ENCODE measurements at regions not wholly inside any gene's neighbourhood (a gene's known extent, or its start where the extent isn't known, plus 50 kb on each side); places are given as distances from the start of the nearest gene placed in this dataset.
"Not testable (repeated sequence)": the region's sequence is repeated elsewhere in the genome, so short reads cannot be mapped to it uniquely, and the experiment has no call there.

DNA sequence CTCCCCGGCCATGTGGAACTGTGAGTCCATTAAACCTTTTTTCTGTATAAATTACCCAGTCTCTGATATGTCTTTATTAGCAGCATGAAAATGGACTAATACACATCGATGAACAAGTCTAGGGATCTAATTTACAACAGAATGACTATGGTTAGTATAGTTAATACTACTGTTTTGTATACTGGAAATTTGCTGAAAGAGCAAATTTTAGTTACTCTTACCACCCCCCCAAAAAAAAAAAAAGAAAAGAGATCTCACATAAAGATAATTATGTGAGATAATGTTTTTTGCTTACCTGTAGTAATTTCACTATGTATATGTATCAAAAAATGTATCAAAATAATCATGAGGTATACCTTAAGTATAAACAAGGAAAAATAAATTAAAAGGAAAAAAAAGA, 199.5 kb upstream of the GRM3 start:
- Histone ChIP-seq H3K36me3 (ENCODE audit: insufficient read depth, low read length) (no peaks in the 10 kb centered on the region), H3K9me3 (ENCODE audit: control insufficient read depth, insufficient read depth, low read length) (no peaks in the 10 kb centered on the region), H3K4me1 (ENCODE audit: insufficient read depth, low read length) (no peaks in the 10 kb centered on the region), H3K9ac (ENCODE audit: low read depth, low read length) (no peak overlapping the region)

DNA sequence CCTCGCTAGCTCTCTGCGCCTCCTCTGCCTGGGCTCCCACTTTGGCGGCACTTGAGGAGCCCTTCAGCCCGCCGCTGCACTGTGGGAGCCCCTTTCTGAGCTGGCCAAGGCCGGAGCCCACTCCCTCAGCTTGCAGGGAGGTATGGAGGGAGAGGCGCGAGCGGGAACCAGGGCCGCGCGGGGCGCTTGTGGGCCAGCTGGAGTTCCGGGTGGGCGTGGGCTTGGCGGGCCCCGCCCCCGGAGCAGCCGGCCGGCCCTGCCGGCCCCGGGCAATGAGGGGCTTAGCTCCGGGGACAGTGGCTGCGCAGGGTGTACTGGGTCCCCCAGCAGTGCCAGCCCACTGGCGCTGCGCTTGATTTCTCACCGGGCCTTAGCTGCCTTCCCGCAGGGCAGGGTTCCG, 203.3 kb upstream of the GRM3 start:
- H3K9me3 ChIP-seq (ENCODE audit: control insufficient read depth, insufficient read depth, low read length); H3K36me3 ChIP-seq (ENCODE audit: insufficient read depth, low read length); H3K4me1 ChIP-seq (ENCODE audit: insufficient read depth, low read length); H3K9ac ChIP-seq (ENCODE audit: low read depth, low read length): not testable (repeated sequence)

- Histone ChIP-seq H3K36me3 (ENCODE audit: insufficient read depth, low read length) (no peaks in the 10 kb centered on the region), H3K9me3 (ENCODE audit: control insufficient read depth, insufficient read depth, low read length) (no peaks in the 10 kb centered on the region), H3K4me1 (ENCODE audit: insufficient read depth, low read length) (no peaks in the 10 kb centered on the region), H3K9ac (ENCODE audit: low read depth, low read length) (no peak overlapping the region)
Measured at GRCh38 chr7:86437951-86438450, 205.7 kb upstream of the GRM3 start.

DNA sequence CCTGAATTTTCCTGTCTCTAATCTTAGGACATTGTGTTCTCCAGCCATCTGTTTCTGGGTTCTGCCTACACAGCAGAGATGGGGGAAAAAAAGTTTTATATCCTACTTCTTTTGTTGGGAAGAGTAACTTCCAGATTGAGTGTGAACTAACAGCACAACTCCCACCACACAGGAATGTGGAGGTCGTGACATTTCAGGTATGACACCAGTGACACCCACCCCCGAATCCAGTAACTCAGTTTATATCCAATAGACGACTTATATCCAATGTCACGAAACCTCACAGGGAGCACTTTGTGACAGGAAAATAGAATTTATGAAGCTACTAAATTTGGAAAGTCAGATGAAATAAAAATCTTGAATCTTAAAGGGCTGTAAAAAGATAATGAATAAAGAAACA, 211.9 kb upstream of the GRM3 start:
- H3K36me3 ChIP-seq (ENCODE audit: insufficient read depth, low read length) = no peaks in the 10 kb centered on the region
- no peaks in the 10 kb centered on the region for H3K9me3 ChIP-seq (ENCODE audit: control insufficient read depth, insufficient read depth, low read length)
- no peak overlapping the region for H3K9ac ChIP-seq (ENCODE audit: low read depth, low read length)
- no peaks in the 10 kb centered on the region for H3K4me1 ChIP-seq (ENCODE audit: insufficient read depth, low read length)

GRCh38 chr7:86411814-86412213, 231.9 kb upstream of the GRM3 start:
- Histone ChIP-seq H3K9me3 (ENCODE audit: control insufficient read depth, insufficient read depth, low read length) (no peaks in the 10 kb centered on the region), H3K4me1 (ENCODE audit: insufficient read depth, low read length) (no peaks in the 10 kb centered on the region), H3K9ac (ENCODE audit: low read depth, low read length) (no peak overlapping the region), H3K36me3 (ENCODE audit: insufficient read depth, low read length) (no peaks in the 10 kb centered on the region)

GRCh38 chr7:86407291-86407690, 236.4 kb upstream of the GRM3 start:
- no peaks in the 10 kb centered on the region for H3K36me3 ChIP-seq (ENCODE audit: insufficient read depth, low read length)
- no peaks in the 10 kb centered on the region for H3K9me3 ChIP-seq (ENCODE audit: control insufficient read depth, insufficient read depth, low read length)
- H3K9ac ChIP-seq (ENCODE audit: low read depth, low read length) = no peak overlapping the region
- no peaks in the 10 kb centered on the region for H3K4me1 ChIP-seq (ENCODE audit: insufficient read depth, low read length)

DNA sequence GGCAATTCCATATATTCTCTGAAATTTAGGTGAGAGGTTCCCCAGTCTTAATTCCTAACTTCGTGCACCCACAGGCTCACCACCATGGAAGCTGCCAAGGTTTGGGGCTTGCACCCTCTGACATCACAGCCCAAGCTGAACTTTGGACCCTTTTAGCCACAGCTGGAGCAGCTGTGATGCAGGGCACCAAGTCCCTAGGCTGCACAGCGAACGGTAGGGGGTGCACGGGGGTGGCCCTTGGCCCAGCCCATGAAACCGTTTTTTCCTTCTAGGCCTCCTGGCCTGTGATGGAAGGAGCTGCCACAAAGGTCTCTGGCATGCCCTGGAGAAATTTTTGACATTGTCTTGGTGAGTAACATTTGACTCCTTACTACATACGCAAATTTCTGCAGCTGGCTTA, 251.9 kb upstream of the GRM3 start:
- no peaks in the 10 kb centered on the region for H3K4me1 ChIP-seq (ENCODE audit: insufficient read depth, low read length)
- H3K9me3 ChIP-seq (ENCODE audit: control insufficient read depth, insufficient read depth, low read length) = peaks cover 2% of the 10 kb centered on the region; the same call in 1 of the 2 replicates
- no peaks in the 10 kb centered on the region for H3K36me3 ChIP-seq (ENCODE audit: insufficient read depth, low read length)
- H3K9ac ChIP-seq (ENCODE audit: low read depth, low read length) = no peak overlapping the region

GRCh38 chr7:86375602-86376001, 268.1 kb upstream of the GRM3 start:
- H3K4me1 ChIP-seq (ENCODE audit: insufficient read depth, low read length); H3K36me3 ChIP-seq (ENCODE audit: insufficient read depth, low read length); H3K9me3 ChIP-seq (ENCODE audit: control insufficient read depth, insufficient read depth, low read length); H3K9ac ChIP-seq (ENCODE audit: low read depth, low read length): not testable (repeated sequence)

GRCh38 chr7:86372262-86372661, 271.4 kb upstream of the GRM3 start:
- H3K9ac ChIP-seq (ENCODE audit: low read depth, low read length) = no peak overlapping the region
- no peaks in the 10 kb centered on the region for H3K9me3 ChIP-seq (ENCODE audit: control insufficient read depth, insufficient read depth, low read length)
- no peaks in the 10 kb centered on the region for H3K4me1 ChIP-seq (ENCODE audit: insufficient read depth, low read length)
- no peaks in the 10 kb centered on the region for H3K36me3 ChIP-seq (ENCODE audit: insufficient read depth, low read length)

DNA sequence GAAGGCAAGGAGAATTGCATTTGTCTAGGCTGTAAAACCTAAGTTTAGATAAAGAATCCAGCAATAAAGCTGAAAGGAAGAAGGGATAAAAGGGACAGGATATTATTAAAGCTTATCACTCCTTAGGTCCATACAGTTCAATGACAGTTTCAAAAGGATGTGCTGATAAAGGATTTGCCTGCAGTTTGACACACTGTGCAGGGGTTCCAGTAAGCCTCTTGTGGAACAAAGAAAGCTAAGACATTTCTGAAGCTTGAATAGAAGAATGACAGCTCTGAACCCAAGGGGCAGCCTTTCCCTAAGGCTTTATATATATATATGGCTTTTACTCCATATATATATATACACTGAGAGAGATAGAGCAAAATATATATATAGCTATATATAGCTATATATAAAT, 276.8 kb upstream of the GRM3 start:
- Histone ChIP-seq H3K4me1 (ENCODE audit: insufficient read depth, low read length) (no peaks in the 10 kb centered on the region), H3K9me3 (ENCODE audit: control insufficient read depth, insufficient read depth, low read length) (no peaks in the 10 kb centered on the region), H3K36me3 (ENCODE audit: insufficient read depth, low read length) (no peaks in the 10 kb centered on the region), H3K9ac (ENCODE audit: low read depth, low read length) (no peak overlapping the region)

DNA sequence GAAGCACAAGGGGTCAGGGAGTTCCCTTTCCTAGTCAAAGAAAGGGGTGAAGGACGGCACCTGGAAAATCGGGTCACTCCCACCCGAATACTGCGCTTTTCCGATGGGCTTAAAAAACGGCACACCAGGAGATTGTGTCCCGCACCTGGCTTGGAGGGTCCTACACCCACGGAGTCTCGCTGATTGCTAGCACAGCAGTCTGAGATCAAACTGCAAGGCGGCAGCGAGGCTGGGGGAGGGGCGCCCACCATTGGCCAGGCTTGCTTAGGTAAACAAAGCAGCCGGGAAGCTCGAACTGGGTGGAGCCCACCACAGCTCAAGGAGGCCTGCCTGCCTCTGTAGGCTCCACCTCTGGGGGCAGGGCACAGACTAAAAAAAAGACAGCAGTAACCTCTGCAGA, 303.3 kb upstream of the GRM3 start:
- not testable (repeated sequence) for H3K9ac ChIP-seq (ENCODE audit: low read depth, low read length); H3K9me3 ChIP-seq (ENCODE audit: control insufficient read depth, insufficient read depth, low read length); H3K4me1 ChIP-seq (ENCODE audit: insufficient read depth, low read length); H3K36me3 ChIP-seq (ENCODE audit: insufficient read depth, low read length)

DNA sequence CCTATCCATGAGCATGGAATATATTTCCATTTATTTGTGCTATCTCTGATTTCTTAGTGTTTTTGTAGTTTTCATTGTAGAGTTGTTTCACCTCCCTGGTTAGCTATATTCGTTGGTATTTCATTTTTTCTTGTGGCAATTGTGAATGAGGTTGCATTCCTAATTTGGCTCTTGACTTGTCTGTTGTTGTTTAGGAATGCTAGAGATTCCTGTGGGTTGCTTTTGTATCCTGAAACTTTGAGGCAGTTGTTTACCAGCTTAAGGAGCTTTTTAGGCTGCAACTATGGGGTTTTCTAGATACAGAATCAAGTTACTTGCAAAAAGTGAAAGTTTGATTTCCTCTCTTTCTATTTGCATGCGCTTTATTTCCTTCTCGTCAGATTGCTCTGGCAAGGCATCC, 304.7 kb upstream of the GRM3 start:
- Histone ChIP-seq H3K9me3 (ENCODE audit: control insufficient read depth, insufficient read depth, low read length) (no peaks in the 10 kb centered on the region), H3K9ac (ENCODE audit: low read depth, low read length) (no peak overlapping the region), H3K36me3 (ENCODE audit: insufficient read depth, low read length) (no peaks in the 10 kb centered on the region), H3K4me1 (ENCODE audit: insufficient read depth, low read length) (peaks cover 5% of the 10 kb centered on the region; the same call in 1 of the 2 replicates)

GRCh38 chr7:86328801-86329433, 314.8 kb upstream of the GRM3 start:
- peaks cover 3% of the 10 kb centered on the region; the same call in 1 of the 2 replicates for H3K9me3 ChIP-seq (ENCODE audit: control insufficient read depth, insufficient read depth, low read length)
- H3K4me1 ChIP-seq (ENCODE audit: insufficient read depth, low read length) = peaks cover 9% of the 10 kb centered on the region
- H3K9ac ChIP-seq (ENCODE audit: low read depth, low read length) = no peak overlapping the region
- H3K36me3 ChIP-seq (ENCODE audit: insufficient read depth, low read length) = no peaks in the 10 kb centered on the region

- Histone ChIP-seq H3K9me3 (ENCODE audit: control insufficient read depth, insufficient read depth, low read length) (peaks cover 3% of the 10 kb centered on the region; the same call in 1 of the 2 replicates), H3K36me3 (ENCODE audit: insufficient read depth, low read length) (no peaks in the 10 kb centered on the region), H3K4me1 (ENCODE audit: insufficient read depth, low read length) (peaks cover 9% of the 10 kb centered on the region), H3K9ac (ENCODE audit: low read depth, low read length) (no peak overlapping the region)
Measured at GRCh38 chr7:86326847-86327246, 316.9 kb upstream of the GRM3 start.

- no peaks in the 10 kb centered on the region for H3K4me1 ChIP-seq (ENCODE audit: insufficient read depth, low read length)
- H3K9me3 ChIP-seq (ENCODE audit: control insufficient read depth, insufficient read depth, low read length) = no peaks in the 10 kb centered on the region; the same call in 1 of the 2 replicates
- H3K9ac ChIP-seq (ENCODE audit: low read depth, low read length) = no peak overlapping the region
- no peaks in the 10 kb centered on the region for H3K36me3 ChIP-seq (ENCODE audit: insufficient read depth, low read length)
Measured at GRCh38 chr7:86320889-86321288, 322.8 kb upstream of the GRM3 start.

DNA sequence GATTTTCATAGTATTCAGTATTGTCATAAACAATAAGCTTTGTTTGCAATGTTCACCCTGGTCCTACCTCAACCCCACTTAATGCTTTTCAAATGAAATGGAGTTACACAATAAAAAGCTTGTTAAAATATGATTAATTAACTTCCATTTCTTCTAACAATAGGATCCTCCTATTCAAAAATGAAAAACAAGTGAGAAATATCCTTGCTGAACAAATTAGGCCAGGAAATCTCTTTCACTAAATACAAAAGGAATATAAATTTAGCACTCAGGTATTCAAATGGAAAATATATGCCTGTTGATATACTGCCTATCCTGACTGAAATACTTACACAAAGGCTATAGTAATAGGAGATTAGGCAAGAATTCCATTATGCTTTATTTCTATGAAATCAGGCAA, 323.4 kb upstream of the GRM3 start:
- no peaks in the 10 kb centered on the region for H3K4me1 ChIP-seq (ENCODE audit: insufficient read depth, low read length)
- H3K36me3 ChIP-seq (ENCODE audit: insufficient read depth, low read length) = no peaks in the 10 kb centered on the region
- no peak overlapping the region for H3K9ac ChIP-seq (ENCODE audit: low read depth, low read length)
- no peaks in the 10 kb centered on the region; the same call in 1 of the 2 replicates for H3K9me3 ChIP-seq (ENCODE audit: control insufficient read depth, insufficient read depth, low read length)
